ENCODE measurements at regions not wholly inside any gene's neighbourhood (a gene's known extent, or its start where the extent isn't known, plus 50 kb on each side); places are given as distances from the start of the nearest gene placed in this dataset.

- no peak for TF ChIP-seq CTCF (IDR thresholded peaks at IDR 0.05; ENCODE audit: borderline replicate concordance, extremely low read depth, low read length, poor library complexity, severe bottlenecking)
- no peak for TF ChIP-seq EZH2 (IDR thresholded peaks at IDR 0.05; ENCODE audit: borderline replicate concordance, low read depth, low read length, severe bottlenecking)
Observed at GRCh38 chr5:144788556-144788955, 617.9 kb downstream of the KCTD16 start.
